ENCODE measurements at regions not wholly inside any gene's neighbourhood (a gene's known extent, or its start where the extent isn't known, plus 50 kb on each side); places are given as distances from the start of the nearest gene placed in this dataset.

DNA sequence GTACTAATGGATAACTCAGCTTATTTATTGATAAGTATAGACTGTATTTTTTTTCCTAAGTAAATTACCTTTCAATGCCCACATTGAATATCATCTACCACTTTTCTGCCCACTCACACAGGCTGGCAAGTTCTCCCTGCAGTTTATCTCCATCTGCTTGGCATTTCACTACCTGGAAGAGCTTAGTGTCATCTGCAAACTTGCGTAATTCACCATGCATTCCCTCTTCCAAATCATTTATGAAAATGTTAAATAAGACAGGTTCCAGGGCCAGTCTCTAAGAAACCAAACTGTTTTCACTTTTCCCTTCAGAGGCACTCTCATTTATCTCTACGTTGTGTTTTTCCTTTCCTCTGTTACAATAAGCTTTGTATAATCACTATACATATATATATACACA lies 1076.6 kb downstream of the IGSF11 start:
- Histone ChIP-seq H3K4me3 (no peak overlapping the region), H3K9me2 (ENCODE audit: insufficient read depth) (no peaks in the 10 kb centered on the region), H3K36me3 (ENCODE audit: low read depth) (no peaks in the 10 kb centered on the region), H2AFZ (no peak overlapping the region), H3K79me2 (ENCODE audit: low read depth) (no peaks in the 10 kb centered on the region), H3K27me3 (ENCODE audit: insufficient read depth, low read depth) (no peaks in the 10 kb centered on the region), H3F3A (ENCODE audit: insufficient read depth, low read depth) (no peaks in the 10 kb centered on the region), H3K4me2 (no peak overlapping the region), H3K9me3 (ENCODE audit: insufficient read depth, low read depth) (no peaks in the 10 kb centered on the region), H3K27ac (no peak overlapping the region), H3K4me1 (replicated peaks; ENCODE audit: insufficient read depth) (no peaks in the 10 kb centered on the region), H4K20me1 (ENCODE audit: insufficient read depth) (no peaks in the 10 kb centered on the region)
- intact Hi-C loops (cut with micrococcal nuclease; ENCODE audit: unreplicated experiment) = no loop called here
- CTCF ChIA-PET = no interaction called here
- POLR2A ChIA-PET (ENCODE audit: unreplicated experiment) = no interaction called here
- no TSS peak for BruUV-seq (replicated peaks)
- TF ChIP-seq, protein P1, sequence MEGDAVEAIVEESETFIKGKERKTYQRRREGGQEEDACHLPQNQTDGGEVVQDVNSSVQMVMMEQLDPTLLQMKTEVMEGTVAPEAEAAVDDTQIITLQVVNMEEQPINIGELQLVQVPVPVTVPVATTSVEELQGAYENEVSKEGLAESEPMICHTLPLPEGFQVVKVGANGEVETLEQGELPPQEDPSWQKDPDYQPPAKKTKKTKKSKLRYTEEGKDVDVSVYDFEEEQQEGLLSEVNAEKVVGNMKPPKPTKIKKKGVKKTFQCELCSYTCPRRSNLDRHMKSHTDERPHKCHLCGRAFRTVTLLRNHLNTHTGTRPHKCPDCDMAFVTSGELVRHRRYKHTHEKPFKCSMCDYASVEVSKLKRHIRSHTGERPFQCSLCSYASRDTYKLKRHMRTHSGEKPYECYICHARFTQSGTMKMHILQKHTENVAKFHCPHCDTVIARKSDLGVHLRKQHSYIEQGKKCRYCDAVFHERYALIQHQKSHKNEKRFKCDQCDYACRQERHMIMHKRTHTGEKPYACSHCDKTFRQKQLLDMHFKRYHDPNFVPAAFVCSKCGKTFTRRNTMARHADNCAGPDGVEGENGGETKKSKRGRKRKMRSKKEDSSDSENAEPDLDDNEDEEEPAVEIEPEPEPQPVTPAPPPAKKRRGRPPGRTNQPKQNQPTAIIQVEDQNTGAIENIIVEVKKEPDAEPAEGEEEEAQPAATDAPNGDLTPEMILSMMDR (conservative IDR thresholded peaks at IDR 0.05) = no peak
- no peak for TF ChIP-seq EZH2 (IDR thresholded peaks at IDR 0.05; ENCODE audit: low read depth)
- no peak for DNase-seq

DNA sequence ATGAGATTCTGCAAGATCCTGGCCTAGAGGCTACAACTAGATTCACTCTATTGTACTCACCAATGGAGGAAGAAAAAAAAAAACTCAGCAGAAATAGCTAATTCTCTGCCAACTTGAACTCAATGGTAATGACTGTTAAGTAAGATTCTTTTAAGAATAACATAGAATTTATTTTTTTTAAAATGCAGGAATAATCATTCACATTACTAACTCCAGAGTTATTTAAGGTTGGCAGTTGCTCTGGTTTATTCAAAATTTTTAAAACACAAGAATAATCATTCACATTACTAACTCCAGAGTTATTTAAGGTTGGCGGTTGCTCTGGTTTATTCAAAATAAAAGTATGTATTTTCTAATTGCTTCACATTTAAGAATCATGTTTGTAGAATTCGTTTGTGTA lies 1071.9 kb downstream of the IGSF11 start:
- POLR2A ChIA-PET (ENCODE audit: unreplicated experiment) = no interaction called here
- no TSS peak for BruUV-seq (replicated peaks)

DNA sequence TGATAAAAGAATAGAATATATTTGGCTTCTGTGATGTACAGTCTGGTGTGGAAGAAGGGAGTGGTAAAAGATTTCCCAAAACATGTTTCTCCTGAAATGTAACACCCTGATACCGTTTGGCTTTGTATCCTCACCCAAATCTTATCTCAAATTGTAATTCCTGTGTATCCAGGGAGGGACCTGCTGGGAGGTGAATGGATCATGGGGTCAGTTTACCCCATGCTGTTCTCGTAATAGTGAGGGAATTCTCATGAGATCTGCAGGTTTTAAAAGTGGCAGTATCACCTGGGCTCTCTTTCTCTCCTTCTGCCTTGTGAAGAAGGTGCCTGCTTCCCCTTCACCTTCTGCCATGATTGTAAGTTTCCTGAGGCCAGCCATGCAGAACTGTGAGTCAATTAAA lies 1070.8 kb downstream of the IGSF11 start:
- DNase-seq = no peak
- Histone ChIP-seq H3K79me2 (ENCODE audit: low read depth) (no peaks in the 10 kb centered on the region), H3F3A (ENCODE audit: insufficient read depth, low read depth) (no peaks in the 10 kb centered on the region), H3K4me1 (replicated peaks; ENCODE audit: insufficient read depth) (no peaks in the 10 kb centered on the region), H3K9me3 (ENCODE audit: insufficient read depth, low read depth) (no peaks in the 10 kb centered on the region), H3K36me3 (ENCODE audit: low read depth) (no peaks in the 10 kb centered on the region), H2AFZ (no peak overlapping the region), H3K27ac (no peak overlapping the region), H3K9me2 (ENCODE audit: insufficient read depth) (no peaks in the 10 kb centered on the region), H3K27me3 (ENCODE audit: insufficient read depth, low read depth) (no peaks in the 10 kb centered on the region), H4K20me1 (ENCODE audit: insufficient read depth) (no peaks in the 10 kb centered on the region), H3K4me3 (no peak overlapping the region), H3K4me2 (no peak overlapping the region)
- ChIA-PET CTCF (no interaction called here), POLR2A (ENCODE audit: unreplicated experiment) (no interaction called here)
- intact Hi-C loops (cut with micrococcal nuclease; ENCODE audit: unreplicated experiment) = no loop called here
- BruUV-seq (replicated peaks) = no TSS peak
- no peak for TF ChIP-seq EZH2 (IDR thresholded peaks at IDR 0.05; ENCODE audit: low read depth)
- TF ChIP-seq, protein P1 (conservative IDR thresholded peaks at IDR 0.05) = no peak

More for the DNA sequence above, 1071.9 kb downstream of the IGSF11 start:
- intact Hi-C loops (cut with micrococcal nuclease; ENCODE audit: unreplicated experiment) = no loop called here
- no peaks in the 10 kb centered on the region for H3K4me1 ChIP-seq (replicated peaks; ENCODE audit: insufficient read depth)
- H3K36me3 ChIP-seq (ENCODE audit: low read depth) = no peaks in the 10 kb centered on the region
- H3K9me2 ChIP-seq (ENCODE audit: insufficient read depth) = no peaks in the 10 kb centered on the region
- CTCF ChIA-PET = no interaction called here
- H3K27ac ChIP-seq = no peak overlapping the region
- H3K9me3 ChIP-seq (ENCODE audit: insufficient read depth, low read depth) = no peaks in the 10 kb centered on the region
- no peaks in the 10 kb centered on the region for H3K79me2 ChIP-seq (ENCODE audit: low read depth)
- no peak overlapping the region for H3K4me3 ChIP-seq
- H4K20me1 ChIP-seq (ENCODE audit: insufficient read depth) = no peaks in the 10 kb centered on the region
- no peak for DNase-seq
- H3K4me2 ChIP-seq = no peak overlapping the region
- no peak overlapping the region for H2AFZ ChIP-seq
- H3F3A ChIP-seq (ENCODE audit: insufficient read depth, low read depth) = no peaks in the 10 kb centered on the region
- H3K27me3 ChIP-seq (ENCODE audit: insufficient read depth, low read depth) = no peaks in the 10 kb centered on the region
- TF ChIP-seq, protein P1 (conservative IDR thresholded peaks at IDR 0.05) = no peak
- TF ChIP-seq EZH2 (IDR thresholded peaks at IDR 0.05; ENCODE audit: low read depth) = no peak

Data from PC-9 (cell line).